ENCODE measurements at regions not wholly inside any gene's neighbourhood (a gene's known extent, or its start where the extent isn't known, plus 50 kb on each side); places are given as distances from the start of the nearest gene placed in this dataset.
A peak's percentile ranks its signal among the peaks of the same experiment; 100 is the strongest.

GRCh38 chr14:49497725-49498348 is 88.3 kb downstream of the RPS29 start:
- DNase-seq (ENCODE audit: low read depth, low spot score) (peak; percentile 65), FAIRE-seq (peak; percentile 9)
- Histone ChIP-seq H3K79me2 (ENCODE audit: control insufficient read depth, insufficient read depth, low read length) (no peaks in the 10 kb centered on the region), H3K4me3 (ENCODE audit: control insufficient read depth in 2 of 3, extremely low read depth in 1 of 3, insufficient read depth in 2 of 3, low read depth in 1 of 3, low read length in 3 of 3) (no peak overlapping the region), H2AFZ (ENCODE audit: control insufficient read depth, low read length) (no peak overlapping the region), H3K4me2 (ENCODE audit: control insufficient read depth, extremely low read depth, insufficient read depth, low read depth, low read length) (no peak overlapping the region), H3K36me3 (ENCODE audit: control insufficient read depth in 2 of 2, extremely low read depth in 1 of 2, insufficient read depth in 2 of 2, low read length in 2 of 2) (no peaks in the 10 kb centered on the region), H3K4me1 (ENCODE audit: control insufficient read depth, extremely low read depth, insufficient read depth, low read length) (no peaks in the 10 kb centered on the region), H4K20me1 (ENCODE audit: control insufficient read depth, extremely low read depth, insufficient read depth, low read length) (no peaks in the 10 kb centered on the region), H3K9me3 (ENCODE audit: control insufficient read depth, low read depth, low read length) (no peaks in the 10 kb centered on the region), H3K27ac (ENCODE audit: control insufficient read depth, insufficient read depth, low read length) (no peak overlapping the region), H3K9me1 (ENCODE audit: control insufficient read depth, extremely low read depth, insufficient read depth, low read length) (no peaks in the 10 kb centered on the region), H3K9ac (ENCODE audit: control insufficient read depth, extremely low read depth, insufficient read depth, low read length) (no peak overlapping the region), H3K27me3 (ENCODE audit: control insufficient read depth, extremely low read depth, insufficient read depth, low read length) (no peaks in the 10 kb centered on the region)
- TF ChIP-seq EZH2 (IDR thresholded peaks at IDR 0.05; ENCODE audit: low read length) = no peak
- TF ChIP-seq CTCF (optimal IDR thresholded peaks at IDR 0.05 in 1 of 3, IDR thresholded peaks at IDR 0.05 in 1 of 3, conservative IDR thresholded peaks at IDR 0.05 in 1 of 3; ENCODE audit: extremely low read depth in 1 of 3, insufficient read depth in 2 of 3, low read length in 3 of 3) = peak; percentile 50 to 87 (median 69)
- dilution Hi-C loops (cut with MboI; ENCODE audit: extremely low pct_ligation_motif_present, low sequenced_read_pairs) = no loop called here

DNA sequence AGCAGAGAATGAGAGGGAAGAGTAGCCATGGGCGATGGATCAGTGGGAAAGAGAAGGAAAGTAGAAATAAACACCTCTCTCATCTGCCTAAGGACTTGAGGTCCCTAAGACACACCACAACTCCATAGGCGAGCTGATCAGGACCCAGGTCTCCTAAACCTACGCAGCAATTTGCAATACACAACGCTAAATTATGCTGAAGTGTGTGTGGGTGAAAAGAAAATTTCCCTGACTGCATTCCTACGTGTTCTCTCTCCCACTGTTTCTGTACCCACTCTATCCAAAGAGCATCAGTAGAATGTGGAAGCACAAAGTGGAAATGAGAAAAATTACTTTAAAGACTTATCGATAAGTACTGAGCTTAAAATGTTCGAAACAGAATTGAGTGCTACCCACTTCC is 88.9 kb downstream of the RPS29 start:
- H3K36me3 ChIP-seq (ENCODE audit: control insufficient read depth in 2 of 2, extremely low read depth in 1 of 2, insufficient read depth in 2 of 2, low read length in 2 of 2) = no peaks in the 10 kb centered on the region
- no peaks in the 10 kb centered on the region for H3K9me3 ChIP-seq (ENCODE audit: control insufficient read depth, low read depth, low read length)
- TF ChIP-seq CTCF (optimal IDR thresholded peaks at IDR 0.05 in 1 of 3, IDR thresholded peaks at IDR 0.05 in 1 of 3, conservative IDR thresholded peaks at IDR 0.05 in 1 of 3; ENCODE audit: extremely low read depth in 1 of 3, insufficient read depth in 2 of 3, low read length in 3 of 3) (no peak), EZH2 (IDR thresholded peaks at IDR 0.05; ENCODE audit: low read length) (no peak)
- H3K27me3 ChIP-seq (ENCODE audit: control insufficient read depth, extremely low read depth, insufficient read depth, low read length) = no peaks in the 10 kb centered on the region
- dilution Hi-C loops (cut with MboI; ENCODE audit: extremely low pct_ligation_motif_present, low sequenced_read_pairs) = no loop called here
- H3K9me1 ChIP-seq (ENCODE audit: control insufficient read depth, extremely low read depth, insufficient read depth, low read length) = no peaks in the 10 kb centered on the region
- H3K4me1 ChIP-seq (ENCODE audit: control insufficient read depth, extremely low read depth, insufficient read depth, low read length) = no peaks in the 10 kb centered on the region
- no peak overlapping the region for H3K9ac ChIP-seq (ENCODE audit: control insufficient read depth, extremely low read depth, insufficient read depth, low read length)
- no peaks in the 10 kb centered on the region for H4K20me1 ChIP-seq (ENCODE audit: control insufficient read depth, extremely low read depth, insufficient read depth, low read length)
- H3K4me3 ChIP-seq (ENCODE audit: control insufficient read depth in 2 of 3, extremely low read depth in 1 of 3, insufficient read depth in 2 of 3, low read depth in 1 of 3, low read length in 3 of 3) = no peak overlapping the region
- DNase-seq (ENCODE audit: low read depth, low spot score) (no peak), FAIRE-seq (no peak)
- no peak overlapping the region for H3K27ac ChIP-seq (ENCODE audit: control insufficient read depth, insufficient read depth, low read length)
- H3K79me2 ChIP-seq (ENCODE audit: control insufficient read depth, insufficient read depth, low read length) = no peaks in the 10 kb centered on the region
- no peak overlapping the region for H2AFZ ChIP-seq (ENCODE audit: control insufficient read depth, low read length)
- H3K4me2 ChIP-seq (ENCODE audit: control insufficient read depth, extremely low read depth, insufficient read depth, low read depth, low read length) = no peak overlapping the region
